ENCODE measurements at regions not wholly inside any gene's neighbourhood (a gene's known extent, or its start where the extent isn't known, plus 50 kb on each side); places are given as distances from the start of the nearest gene placed in this dataset.

GRCh38 chr6:71077655-71078054, 120.8 kb upstream of the B3GAT2 start:
- TF ChIP-seq, protein P1, sequence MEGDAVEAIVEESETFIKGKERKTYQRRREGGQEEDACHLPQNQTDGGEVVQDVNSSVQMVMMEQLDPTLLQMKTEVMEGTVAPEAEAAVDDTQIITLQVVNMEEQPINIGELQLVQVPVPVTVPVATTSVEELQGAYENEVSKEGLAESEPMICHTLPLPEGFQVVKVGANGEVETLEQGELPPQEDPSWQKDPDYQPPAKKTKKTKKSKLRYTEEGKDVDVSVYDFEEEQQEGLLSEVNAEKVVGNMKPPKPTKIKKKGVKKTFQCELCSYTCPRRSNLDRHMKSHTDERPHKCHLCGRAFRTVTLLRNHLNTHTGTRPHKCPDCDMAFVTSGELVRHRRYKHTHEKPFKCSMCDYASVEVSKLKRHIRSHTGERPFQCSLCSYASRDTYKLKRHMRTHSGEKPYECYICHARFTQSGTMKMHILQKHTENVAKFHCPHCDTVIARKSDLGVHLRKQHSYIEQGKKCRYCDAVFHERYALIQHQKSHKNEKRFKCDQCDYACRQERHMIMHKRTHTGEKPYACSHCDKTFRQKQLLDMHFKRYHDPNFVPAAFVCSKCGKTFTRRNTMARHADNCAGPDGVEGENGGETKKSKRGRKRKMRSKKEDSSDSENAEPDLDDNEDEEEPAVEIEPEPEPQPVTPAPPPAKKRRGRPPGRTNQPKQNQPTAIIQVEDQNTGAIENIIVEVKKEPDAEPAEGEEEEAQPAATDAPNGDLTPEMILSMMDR (IDR thresholded peaks at IDR 0.05 in 4 of 5, conservative IDR thresholded peaks at IDR 0.05 in 1 of 5) = no peak
- TF ChIP-seq POLR2A (IDR thresholded peaks at IDR 0.05) = no peak
